Activated CD8-positive, alpha-beta T cell treated with anti-CD3 and anti-CD28 coated beads for 36 hours (primary cell): ENCODE measurements at regions not wholly inside any gene's neighbourhood (a gene's known extent, or its start where the extent isn't known, plus 50 kb on each side); places are given as distances from the start of the nearest gene placed in this dataset.

Experiments used
- ATAC-seq: fragments of 200-7000 bp; cut with Tn5 transposase; one replicate; pipeline ENCODE4 v1.10.0; 2021; ENCODE audit warnings: mild to moderate bottlenecking, moderate library complexity
- CTCF ChIA-PET: fragments of 350-600 bp; sonication (Branson Sonifier 250); formaldehyde crosslinking; loops from one replicate; lab custom pipeline; 2021; ENCODE audit warnings: antibody characterized with exemption; lab: Charles Lee
- POLR2A ChIA-PET: fragments of 350-600 bp; sonication (Branson Sonifier 250); formaldehyde crosslinking; loops from one replicate; lab custom pipeline; 2021; ENCODE audit warnings: antibody characterized with exemption; lab: Charles Lee
- DNase-seq: peaks from one replicate; pipeline ENCODE4 v3.0.0-alpha.2; 2020
- H3K27ac Mint-ChIP-seq: one replicate; pipeline ENCODE4 v1.8.0; 2021; ENCODE audit warnings: mild to moderate bottlenecking, mixed read lengths
- H3K27me3 Mint-ChIP-seq: one replicate; pipeline ENCODE4 v1.8.0; 2021; ENCODE audit warnings: mixed read lengths
- H3K36me3 Mint-ChIP-seq: one replicate; pipeline ENCODE4 v1.8.0; 2021; ENCODE audit warnings: low read depth, mixed read lengths
- H3K4me1 Mint-ChIP-seq: one replicate; pipeline ENCODE4 v1.8.0; 2021; ENCODE audit warnings: low read depth, mixed read lengths
- H3K4me3 Mint-ChIP-seq: one replicate; pipeline ENCODE4 v1.8.0; 2021; ENCODE audit warnings: mild to moderate bottlenecking, moderate library complexity, mixed read lengths
- H3K9me3 Mint-ChIP-seq: one replicate; pipeline ENCODE4 v1.8.0; 2021; ENCODE audit warnings: mixed read lengths
- intact Hi-C: fragments of 100-400 bp; cut with micrococcal nuclease; formaldehyde crosslinking; loops from one replicate; pipeline ENCODE4 v1.10.0; 2022
- TF ChIP-seq, protein P1 (sequence below): fragments of 200-600 bp; IDR thresholded peaks from one replicate; pipeline ENCODE4 v1.8.0; 2022; ENCODE audit warnings: antibody characterized with exemption, mild to moderate bottlenecking

DNA sequence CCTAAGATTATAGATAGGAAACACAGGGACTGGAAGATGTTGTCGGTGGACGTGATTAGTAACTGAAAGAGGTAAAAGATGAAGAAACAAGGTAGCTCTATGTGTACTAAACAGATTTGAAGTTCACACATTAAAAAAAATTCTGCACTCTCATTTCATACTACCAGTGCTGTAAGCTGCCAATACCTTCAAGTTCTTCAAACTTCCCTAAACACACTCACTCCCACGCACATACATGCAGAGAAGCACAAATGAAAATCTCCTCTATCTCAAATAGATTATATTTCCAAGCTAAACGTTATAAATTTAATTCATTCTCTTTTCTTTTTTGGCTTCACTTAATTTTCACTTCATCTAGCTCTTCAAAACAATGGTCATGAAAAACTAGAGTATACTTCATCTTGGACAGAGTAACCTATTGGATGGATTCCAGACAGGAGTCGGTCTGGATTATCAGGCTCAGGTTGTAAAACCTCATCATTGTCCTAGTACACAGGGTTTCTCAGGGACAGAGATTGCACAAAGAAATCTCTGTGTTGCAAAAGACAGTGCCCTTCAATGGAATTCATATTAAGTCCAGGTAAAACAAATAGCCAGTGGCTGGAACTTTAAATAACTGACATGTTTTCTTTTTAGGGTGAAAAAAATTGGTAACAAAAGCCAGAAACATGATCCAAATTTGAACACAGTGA, 408.1 kb upstream of the ZNF385D start:
- Mint-ChIP-seq H3K4me1 (no peaks in the 10 kb centered on the region), H3K27me3 (no peaks in the 10 kb centered on the region), H3K36me3 (no peaks in the 10 kb centered on the region), H3K9me3 (no peaks in the 10 kb centered on the region), H3K27ac (no peak overlapping the region), H3K4me3 (no peak overlapping the region)
- DNase-seq (no peak), ATAC-seq (no peak)
- CTCF ChIA-PET: no interaction called here
- POLR2A ChIA-PET: no interaction called here
- intact Hi-C loops: no loop called here
- TF ChIP-seq, protein P1, sequence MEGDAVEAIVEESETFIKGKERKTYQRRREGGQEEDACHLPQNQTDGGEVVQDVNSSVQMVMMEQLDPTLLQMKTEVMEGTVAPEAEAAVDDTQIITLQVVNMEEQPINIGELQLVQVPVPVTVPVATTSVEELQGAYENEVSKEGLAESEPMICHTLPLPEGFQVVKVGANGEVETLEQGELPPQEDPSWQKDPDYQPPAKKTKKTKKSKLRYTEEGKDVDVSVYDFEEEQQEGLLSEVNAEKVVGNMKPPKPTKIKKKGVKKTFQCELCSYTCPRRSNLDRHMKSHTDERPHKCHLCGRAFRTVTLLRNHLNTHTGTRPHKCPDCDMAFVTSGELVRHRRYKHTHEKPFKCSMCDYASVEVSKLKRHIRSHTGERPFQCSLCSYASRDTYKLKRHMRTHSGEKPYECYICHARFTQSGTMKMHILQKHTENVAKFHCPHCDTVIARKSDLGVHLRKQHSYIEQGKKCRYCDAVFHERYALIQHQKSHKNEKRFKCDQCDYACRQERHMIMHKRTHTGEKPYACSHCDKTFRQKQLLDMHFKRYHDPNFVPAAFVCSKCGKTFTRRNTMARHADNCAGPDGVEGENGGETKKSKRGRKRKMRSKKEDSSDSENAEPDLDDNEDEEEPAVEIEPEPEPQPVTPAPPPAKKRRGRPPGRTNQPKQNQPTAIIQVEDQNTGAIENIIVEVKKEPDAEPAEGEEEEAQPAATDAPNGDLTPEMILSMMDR: no peak

DNA sequence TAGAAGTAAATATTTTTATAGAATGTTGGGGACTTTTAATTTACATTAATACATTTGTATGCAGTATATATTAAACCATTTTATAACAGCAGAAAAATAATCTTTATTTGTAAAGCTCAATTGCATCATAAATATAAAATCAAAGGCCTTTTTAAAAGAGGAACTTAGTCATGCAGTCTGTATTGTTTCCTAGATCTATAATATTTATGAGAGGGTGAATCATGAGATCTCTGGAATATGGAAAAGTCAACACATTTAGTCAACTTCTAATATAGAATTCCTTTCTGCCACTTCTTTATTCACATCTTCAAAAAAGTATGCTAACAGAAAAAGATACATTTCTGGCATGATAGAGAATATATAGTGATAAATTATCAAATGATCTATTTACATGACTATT, 410.3 kb upstream of the ZNF385D start:
- Mint-ChIP-seq H3K4me3 (no peak overlapping the region), H3K36me3 (no peaks in the 10 kb centered on the region), H3K27me3 (no peaks in the 10 kb centered on the region), H3K9me3 (no peaks in the 10 kb centered on the region), H3K27ac (no peak overlapping the region), H3K4me1 (no peaks in the 10 kb centered on the region)
- TF ChIP-seq, protein P1: no peak
- intact Hi-C loops: no loop called here
- ATAC-seq (no peak), DNase-seq (no peak)
- ChIA-PET CTCF (no interaction called here), POLR2A (interaction anchor here (0.7 kb wide), 1 partner anchor 9 kb away, joined by 3 read pairs; no protein-coding TSS in a partner anchor)

DNA sequence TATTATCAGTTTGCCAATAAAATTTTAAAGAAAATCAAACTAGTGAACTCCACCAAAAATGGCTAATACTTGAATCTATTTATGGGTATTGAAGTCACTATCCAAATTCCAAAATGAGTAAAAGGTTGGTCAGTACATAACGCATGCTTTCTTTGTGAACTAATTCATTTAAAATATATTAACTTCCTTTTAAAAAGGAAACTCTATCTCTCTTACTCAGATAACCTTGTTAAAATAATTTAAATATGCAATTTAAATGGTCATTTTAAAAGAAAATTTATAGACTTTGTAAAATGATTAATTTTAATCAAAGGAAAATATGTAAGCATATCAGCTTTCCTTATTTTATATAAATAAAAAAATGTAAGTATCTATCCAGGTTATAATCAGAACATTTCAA, 419.4 kb upstream of the ZNF385D start:
- DNase-seq: no peak
- no peak for ATAC-seq
- no peak overlapping the region for H3K4me3 Mint-ChIP-seq
- H3K36me3 Mint-ChIP-seq: no peaks in the 10 kb centered on the region
- intact Hi-C loops: no loop called here
- H3K27ac Mint-ChIP-seq: no peak overlapping the region
- ChIA-PET POLR2A (interaction anchor here (0.9 kb wide), 1 partner anchor 9 kb away, joined by 3 read pairs; no protein-coding TSS in a partner anchor), CTCF (no interaction called here)
- no peaks in the 10 kb centered on the region for H3K4me1 Mint-ChIP-seq
- H3K27me3 Mint-ChIP-seq: no peaks in the 10 kb centered on the region
- peaks cover 8% of the 10 kb centered on the region for H3K9me3 Mint-ChIP-seq
- TF ChIP-seq, protein P1: no peak

DNA sequence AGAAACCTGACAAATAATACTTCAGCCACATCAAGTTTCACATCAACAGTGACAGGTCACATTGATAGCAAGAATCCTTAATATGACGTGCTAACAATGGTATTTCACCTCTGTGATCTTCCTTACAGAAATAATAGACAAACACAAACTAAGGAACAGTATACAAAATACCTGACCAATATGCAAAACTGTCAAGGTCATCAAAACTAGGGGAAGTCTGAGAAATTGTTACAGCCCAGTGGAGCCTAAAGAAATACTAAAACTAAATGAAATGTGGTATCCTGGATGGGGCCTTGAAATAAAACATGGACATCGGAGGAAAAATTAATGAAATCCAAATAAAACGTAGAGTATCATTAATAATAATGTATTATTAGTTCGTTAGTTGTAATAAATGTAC, 422.0 kb upstream of the ZNF385D start:
- Mint-ChIP-seq H3K4me3 (no peak overlapping the region), H3K27me3 (no peaks in the 10 kb centered on the region), H3K36me3 (no peaks in the 10 kb centered on the region), H3K27ac (no peak overlapping the region), H3K9me3 (peaks cover 4% of the 10 kb centered on the region), H3K4me1 (no peaks in the 10 kb centered on the region)
- intact Hi-C loops: no loop called here
- ChIA-PET CTCF (no interaction called here), POLR2A (no interaction called here)
- ATAC-seq: no peak
- TF ChIP-seq, protein P1: no peak
- DNase-seq: no peak

DNA sequence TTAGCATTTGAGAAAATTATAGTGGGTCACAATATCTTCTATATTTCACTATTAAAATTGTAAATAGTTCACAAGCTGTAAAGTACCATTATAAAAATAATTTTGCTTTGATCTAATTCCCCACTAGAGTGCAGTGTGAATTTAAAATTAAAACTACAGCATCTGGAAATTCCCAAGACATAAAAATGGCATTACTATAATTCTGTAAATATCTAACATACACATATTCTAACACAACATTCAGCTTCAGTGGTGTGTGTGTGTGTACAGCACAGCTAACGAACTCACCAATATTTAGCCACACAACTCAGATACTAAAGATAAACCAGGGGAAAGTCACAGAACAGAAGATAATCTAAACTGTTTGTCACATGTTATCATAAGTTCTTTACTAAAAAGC, 424.9 kb upstream of the ZNF385D start:
- intact Hi-C loops: no loop called here
- Mint-ChIP-seq H3K36me3 (no peaks in the 10 kb centered on the region), H3K4me3 (no peak overlapping the region), H3K27me3 (no peaks in the 10 kb centered on the region), H3K4me1 (no peaks in the 10 kb centered on the region), H3K9me3 (peaks cover 4% of the 10 kb centered on the region), H3K27ac (no peak overlapping the region)
- ATAC-seq: no peak
- TF ChIP-seq, protein P1: no peak
- ChIA-PET POLR2A (no interaction called here), CTCF (no interaction called here)
- no peak for DNase-seq
